ENCODE measurements at regions not wholly inside any gene's neighbourhood (a gene's known extent, or its start where the extent isn't known, plus 50 kb on each side); places are given as distances from the start of the nearest gene placed in this dataset.
A peak's percentile ranks its signal among the peaks of the same experiment; 100 is the strongest.

GRCh38 chr5:163586531-163586956, 81.1 kb downstream of the MAT2B start:
- H3K27ac ChIP-seq: peak overlapping the region; percentile 63; the same call in 1 of the 2 replicates
- WGBS, 2 experiments (ENCODE audit: low coverage in 1 of 2, low lambda C conversion rate in 2 of 2, missing lambda C conversion rate in 2 of 2): 14 to 26% methylated on average over 2 of the region's 2 CpGs
- in situ Hi-C loops (cut with MboI): no loop called here

GRCh38 chr5:163594951-163595350, 89.5 kb downstream of the MAT2B start:
- H3K4me2 ChIP-seq (ENCODE audit: unreplicated experiment): no peak overlapping the region
- DNase-seq: no peak
- H3K9me2 ChIP-seq (ENCODE audit: insufficient read depth): no peaks in the 10 kb centered on the region
- H3K9ac ChIP-seq: no peak overlapping the region
- no peaks in the 10 kb centered on the region for H3K9me3 ChIP-seq (ENCODE audit: low read depth)
- H3K4me3 ChIP-seq: no peak overlapping the region
- peaks cover 11% of the 10 kb centered on the region; the same call in 1 of the 2 replicates for H3K27me3 ChIP-seq (replicated peaks; ENCODE audit: insufficient read depth)
- no peaks in the 10 kb centered on the region for H4K20me1 ChIP-seq (ENCODE audit: insufficient read depth)
- no peaks in the 10 kb centered on the region for H3K4me1 ChIP-seq (ENCODE audit: insufficient read depth)
- no peaks in the 10 kb centered on the region for H3F3A ChIP-seq (ENCODE audit: insufficient read depth)
- WGBS, 2 experiments (ENCODE audit: low coverage in 1 of 2, low lambda C conversion rate in 2 of 2, missing lambda C conversion rate in 2 of 2): 59 to 63% methylated on average over 3 of the region's 3 CpGs
- in situ Hi-C loops (cut with MboI): no loop called here
- H3K79me2 ChIP-seq (ENCODE audit: insufficient read depth): no peaks in the 10 kb centered on the region
- H2AFZ ChIP-seq: no peak overlapping the region
- H3K27ac ChIP-seq: no peak overlapping the region
- H3K36me3 ChIP-seq (ENCODE audit: low read depth): no peaks in the 10 kb centered on the region
- TF ChIP-seq EZH2 (IDR thresholded peaks at IDR 0.05; ENCODE audit: insufficient read depth, poor library complexity, severe bottlenecking): no peak
- no peak for TF ChIP-seq EZH2phosphoT487 (IDR thresholded peaks at IDR 0.05; ENCODE audit: insufficient read depth, low read depth)

More at GRCh38 chr5:163586531-163586956, 81.1 kb downstream of the MAT2B start:
- Histone ChIP-seq H3K9me3 (ENCODE audit: low read depth) (no peaks in the 10 kb centered on the region), H3K36me3 (ENCODE audit: low read depth) (no peaks in the 10 kb centered on the region), H3K4me3 (no peak overlapping the region), H4K20me1 (ENCODE audit: insufficient read depth) (no peaks in the 10 kb centered on the region), H3F3A (ENCODE audit: insufficient read depth) (peaks cover 23% of the 10 kb centered on the region), H3K9ac (no peak overlapping the region), H3K27me3 (replicated peaks; ENCODE audit: insufficient read depth) (no peaks in the 10 kb centered on the region), H3K4me1 (ENCODE audit: insufficient read depth) (peaks cover 28% of the 10 kb centered on the region), H3K79me2 (ENCODE audit: insufficient read depth) (no peaks in the 10 kb centered on the region), H2AFZ (0 out of 2 replicates have a peak overlapping the region, but pooled peaks have one; percentile 4), H3K4me2 (ENCODE audit: unreplicated experiment) (peak overlapping the region; percentile 46), H3K9me2 (ENCODE audit: insufficient read depth) (no peaks in the 10 kb centered on the region)
- DNase-seq: peak; percentile 14
- no peak for TF ChIP-seq EZH2 (IDR thresholded peaks at IDR 0.05; ENCODE audit: insufficient read depth, poor library complexity, severe bottlenecking)

GRCh38 chr5:163595932-163596607, 90.7 kb downstream of the MAT2B start:
- Histone ChIP-seq H3K36me3 (ENCODE audit: low read depth) (no peaks in the 10 kb centered on the region), H4K20me1 (ENCODE audit: insufficient read depth) (no peaks in the 10 kb centered on the region), H3K9ac (no peak overlapping the region), H2AFZ (no peak overlapping the region), H3K79me2 (ENCODE audit: insufficient read depth) (no peaks in the 10 kb centered on the region), H3K9me2 (ENCODE audit: insufficient read depth) (no peaks in the 10 kb centered on the region), H3K4me3 (no peak overlapping the region), H3F3A (ENCODE audit: insufficient read depth) (no peaks in the 10 kb centered on the region), H3K27ac (no peak overlapping the region), H3K4me1 (ENCODE audit: insufficient read depth) (no peaks in the 10 kb centered on the region), H3K4me2 (ENCODE audit: unreplicated experiment) (no peak overlapping the region), H3K27me3 (replicated peaks; ENCODE audit: insufficient read depth) (peaks cover 14% of the 10 kb centered on the region; the same call in 1 of the 2 replicates), H3K9me3 (ENCODE audit: low read depth) (no peaks in the 10 kb centered on the region)
- no peak for DNase-seq
- 35 to 42% methylated on average over 6 of the region's 6 CpGs for whole genome bisulfite sequencing, 2 experiments (ENCODE audit: low coverage in 1 of 2, low lambda C conversion rate in 2 of 2, missing lambda C conversion rate in 2 of 2)
- TF ChIP-seq EZH2 (IDR thresholded peaks at IDR 0.05; ENCODE audit: insufficient read depth, poor library complexity, severe bottlenecking): no peak
- TF ChIP-seq EZH2phosphoT487 (IDR thresholded peaks at IDR 0.05; ENCODE audit: insufficient read depth, low read depth): no peak
- in situ Hi-C loops (cut with MboI): no loop called here

GRCh38 chr5:163596608-163597315, 91.3 kb downstream of the MAT2B start:
- H3K9me2 ChIP-seq (ENCODE audit: insufficient read depth): no peaks in the 10 kb centered on the region
- H3K79me2 ChIP-seq (ENCODE audit: insufficient read depth): no peaks in the 10 kb centered on the region
- 42 to 47% methylated on average over 5 of the region's 5 CpGs for WGBS, 2 experiments (ENCODE audit: low coverage in 1 of 2, low lambda C conversion rate in 2 of 2, missing lambda C conversion rate in 2 of 2)
- H2AFZ ChIP-seq: no peak overlapping the region
- peaks cover 14% of the 10 kb centered on the region; the same call in 1 of the 2 replicates for H3K27me3 ChIP-seq (replicated peaks; ENCODE audit: insufficient read depth)
- TF ChIP-seq EZH2phosphoT487 (IDR thresholded peaks at IDR 0.05; ENCODE audit: insufficient read depth, low read depth): no peak
- no peak for TF ChIP-seq EZH2 (IDR thresholded peaks at IDR 0.05; ENCODE audit: insufficient read depth, poor library complexity, severe bottlenecking)
- in situ Hi-C loops (cut with MboI): no loop called here
- no peak overlapping the region for H3K4me2 ChIP-seq (ENCODE audit: unreplicated experiment)
- no peaks in the 10 kb centered on the region for H3K9me3 ChIP-seq (ENCODE audit: low read depth)
- no peak overlapping the region for H3K9ac ChIP-seq
- no peaks in the 10 kb centered on the region for H3K4me1 ChIP-seq (ENCODE audit: insufficient read depth)
- H3K4me3 ChIP-seq: no peak overlapping the region
- no peaks in the 10 kb centered on the region for H4K20me1 ChIP-seq (ENCODE audit: insufficient read depth)
- DNase-seq: no peak
- H3K36me3 ChIP-seq (ENCODE audit: low read depth): no peaks in the 10 kb centered on the region
- no peaks in the 10 kb centered on the region for H3F3A ChIP-seq (ENCODE audit: insufficient read depth)
- H3K27ac ChIP-seq: no peak overlapping the region
